ENCODE measurements at regions not wholly inside any gene's neighbourhood (a gene's known extent, or its start where the extent isn't known, plus 50 kb on each side); places are given as distances from the start of the nearest gene placed in this dataset.

- TF ChIP-seq POU6F1 (CRISPR knock-in tag; IDR thresholded peaks at IDR 0.05; ENCODE audit: borderline replicate concordance, low read depth): no peak
- TF ChIP-seq TOX (CRISPR knock-in tag; IDR thresholded peaks at IDR 0.05; ENCODE audit: borderline replicate concordance): no peak
- TF ChIP-seq ISL1 (CRISPR knock-in tag; IDR thresholded peaks at IDR 0.05): no peak
Measured at GRCh38 chr22:47284360-47284759, 521.9 kb downstream of the TBC1D22A start (continued).

GRCh38 chr22:47283616-47284270, 521.3 kb downstream of the TBC1D22A start:
- no peak for TF ChIP-seq PATZ1 (CRISPR knock-in tag; IDR thresholded peaks at IDR 0.05; ENCODE audit: borderline replicate concordance)
- ATAC-seq: no peak

GRCh38 chr22:47282851-47283250, 520.4 kb downstream of the TBC1D22A start:
- TF ChIP-seq ZNF70 (CRISPR knock-in tag; IDR thresholded peaks at IDR 0.05): no peak
- ATAC-seq: no peak

- TF ChIP-seq OSR1 (CRISPR knock-in tag; IDR thresholded peaks at IDR 0.05): no peak
- TF ChIP-seq ZFP30 (CRISPR knock-in tag; IDR thresholded peaks at IDR 0.05): no peak
- TF ChIP-seq GLIS3 (CRISPR knock-in tag; IDR thresholded peaks at IDR 0.05): no peak
- ATAC-seq: no peak
Measured at GRCh38 chr22:47282366-47282765, 519.9 kb downstream of the TBC1D22A start.

GRCh38 chr22:47281126-47282106, 519.0 kb downstream of the TBC1D22A start:
- ATAC-seq: no peak
- TF ChIP-seq CSRNP3 (CRISPR knock-in tag; IDR thresholded peaks at IDR 0.05) (no peak), OSR1 (CRISPR knock-in tag; IDR thresholded peaks at IDR 0.05) (no peak), ZNF70 (CRISPR knock-in tag; IDR thresholded peaks at IDR 0.05) (no peak), TSHZ2 (CRISPR knock-in tag; IDR thresholded peaks at IDR 0.05) (no peak), CSDC2 (CRISPR knock-in tag; IDR thresholded peaks at IDR 0.05) (no peak), PATZ1 (CRISPR knock-in tag; IDR thresholded peaks at IDR 0.05; ENCODE audit: borderline replicate concordance) (no peak), ARNTL (CRISPR knock-in tag; IDR thresholded peaks at IDR 0.05; ENCODE audit: borderline replicate concordance, low read depth) (no peak), POU6F1 (CRISPR knock-in tag; IDR thresholded peaks at IDR 0.05; ENCODE audit: borderline replicate concordance, low read depth) (no peak), RARB (CRISPR knock-in tag; IDR thresholded peaks at IDR 0.05) (no peak), TCF4 (CRISPR knock-in tag; IDR thresholded peaks at IDR 0.05; ENCODE audit: borderline replicate concordance) (no peak), CREB5 (CRISPR knock-in tag; IDR thresholded peaks at IDR 0.05; ENCODE audit: low read depth) (no peak), ZNF565 (CRISPR knock-in tag; conservative IDR thresholded peaks at IDR 0.05; ENCODE audit: low read depth) (no peak), SNAI2 (CRISPR knock-in tag; IDR thresholded peaks at IDR 0.05) (no peak), TOX (CRISPR knock-in tag; IDR thresholded peaks at IDR 0.05; ENCODE audit: borderline replicate concordance) (no peak), BACH2 (CRISPR knock-in tag; IDR thresholded peaks at IDR 0.05; ENCODE audit: borderline replicate concordance) (no peak), ISL1 (CRISPR knock-in tag; IDR thresholded peaks at IDR 0.05) (no peak), GLIS3 (CRISPR knock-in tag; IDR thresholded peaks at IDR 0.05) (no peak), ZNF8 (CRISPR knock-in tag; IDR thresholded peaks at IDR 0.05) (no peak)

All from SK-N-SH treated with all-trans-retinoic acid at 6 μM for 48 hours (cell line).